ENCODE measurements at regions not wholly inside any gene's neighbourhood (a gene's known extent, or its start where the extent isn't known, plus 50 kb on each side); places are given as distances from the start of the nearest gene placed in this dataset.

DNA sequence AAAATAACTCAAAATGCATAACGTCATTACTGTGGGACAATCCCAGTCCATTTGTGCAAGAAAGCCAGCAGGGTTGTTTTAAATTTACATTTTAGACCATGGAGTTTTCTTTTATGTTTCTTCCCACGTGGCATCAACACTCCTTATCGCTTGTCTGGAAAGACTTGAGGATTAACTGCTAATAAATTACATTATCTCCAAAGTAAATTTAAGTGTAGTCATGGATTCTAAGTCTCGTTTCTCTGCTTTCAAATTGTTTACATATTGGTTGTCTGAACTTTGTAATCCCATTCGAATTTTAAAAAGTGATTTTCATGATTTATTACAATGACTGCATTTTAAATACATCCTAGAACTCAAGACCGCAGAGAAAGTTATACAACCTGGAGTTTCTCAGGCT is 119.3 kb upstream of the ADAMTS5 start:
- H3K79me2 ChIP-seq (ENCODE audit: control insufficient read depth, low read length): no peaks in the 10 kb centered on the region
- H3K4me1 ChIP-seq (ENCODE audit: control insufficient read depth, low read length): no peaks in the 10 kb centered on the region
- no peaks in the 10 kb centered on the region for H3K9me2 ChIP-seq (replicated peaks; ENCODE audit: control insufficient read depth, low read length)
- no peak overlapping the region for H3K4me3 ChIP-seq (ENCODE audit: low read length)
- no peaks in the 10 kb centered on the region for H3F3A ChIP-seq (ENCODE audit: control insufficient read depth, insufficient read depth)
- no peaks in the 10 kb centered on the region for H3K27me3 ChIP-seq (ENCODE audit: control insufficient read depth, low read length)
- TF ChIP-seq CTCF (IDR thresholded peaks at IDR 0.05; ENCODE audit: low read depth, low read length, poor library complexity, severe bottlenecking) (no peak), EZH2phosphoT487 (IDR thresholded peaks at IDR 0.05; ENCODE audit: borderline replicate concordance, low read length) (no peak)
- no peak overlapping the region for H3K27ac ChIP-seq (ENCODE audit: low read depth, low read length)
- no peak overlapping the region for H3K4me2 ChIP-seq (ENCODE audit: low read length)
- peaks cover 15% of the 10 kb centered on the region; the same call in 1 of the 2 replicates for H3K9me3 ChIP-seq (ENCODE audit: control insufficient read depth, insufficient read depth, low read length)
- H4K20me1 ChIP-seq (ENCODE audit: control insufficient read depth, insufficient read depth, low read depth, low read length): no peaks in the 10 kb centered on the region
- no peaks in the 10 kb centered on the region for H3K36me3 ChIP-seq (ENCODE audit: control insufficient read depth, low read length)

- Histone ChIP-seq H3K27ac (ENCODE audit: low read depth, low read length) (no peak overlapping the region), H3K4me1 (ENCODE audit: control insufficient read depth, low read length) (no peaks in the 10 kb centered on the region), H3K27me3 (ENCODE audit: control insufficient read depth, low read length) (no peaks in the 10 kb centered on the region), H3K9me2 (replicated peaks; ENCODE audit: control insufficient read depth, low read length) (no peaks in the 10 kb centered on the region), H3K36me3 (ENCODE audit: control insufficient read depth, low read length) (no peaks in the 10 kb centered on the region), H4K20me1 (ENCODE audit: control insufficient read depth, insufficient read depth, low read depth, low read length) (no peaks in the 10 kb centered on the region), H3K9me3 (ENCODE audit: control insufficient read depth, insufficient read depth, low read length) (peaks cover 15% of the 10 kb centered on the region; the same call in 1 of the 2 replicates), H3K4me2 (ENCODE audit: low read length) (no peak overlapping the region), H3F3A (ENCODE audit: control insufficient read depth, insufficient read depth) (no peaks in the 10 kb centered on the region), H3K79me2 (ENCODE audit: control insufficient read depth, low read length) (no peaks in the 10 kb centered on the region), H3K4me3 (ENCODE audit: low read length) (no peak overlapping the region)
- no peak for TF ChIP-seq CTCF (IDR thresholded peaks at IDR 0.05; ENCODE audit: low read depth, low read length, poor library complexity, severe bottlenecking)
Measured at GRCh38 chr21:27085387-27085786, 118.5 kb upstream of the ADAMTS5 start.

DNA sequence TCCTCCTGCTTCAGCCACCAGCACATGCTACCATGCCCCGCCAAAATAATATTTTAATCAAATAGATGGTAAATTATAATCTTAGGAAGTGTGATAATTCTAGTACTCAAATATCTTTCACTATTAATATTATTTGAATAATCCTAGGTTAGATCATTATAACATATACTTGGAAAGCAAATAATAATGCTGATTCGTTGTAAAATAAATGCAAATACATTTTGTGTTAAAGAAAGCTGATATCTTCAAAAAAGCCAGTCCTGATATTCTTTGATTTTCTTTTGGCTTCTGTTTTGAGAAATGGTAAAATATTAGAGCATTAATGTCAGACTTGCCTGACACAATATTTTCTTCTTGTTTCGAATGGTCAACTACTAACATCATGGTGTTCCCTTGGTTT is 116.3 kb upstream of the ADAMTS5 start:
- Histone ChIP-seq H4K20me1 (ENCODE audit: control insufficient read depth, insufficient read depth, low read depth, low read length) (no peaks in the 10 kb centered on the region), H3K4me2 (ENCODE audit: low read length) (no peak overlapping the region), H3F3A (ENCODE audit: control insufficient read depth, insufficient read depth) (no peaks in the 10 kb centered on the region), H3K27me3 (ENCODE audit: control insufficient read depth, low read length) (no peaks in the 10 kb centered on the region), H3K36me3 (ENCODE audit: control insufficient read depth, low read length) (no peaks in the 10 kb centered on the region), H3K4me1 (ENCODE audit: control insufficient read depth, low read length) (no peaks in the 10 kb centered on the region), H3K9me2 (replicated peaks; ENCODE audit: control insufficient read depth, low read length) (no peaks in the 10 kb centered on the region), H3K79me2 (ENCODE audit: control insufficient read depth, low read length) (no peaks in the 10 kb centered on the region), H3K4me3 (ENCODE audit: low read length) (no peak overlapping the region), H3K27ac (ENCODE audit: low read depth, low read length) (no peak overlapping the region), H3K9me3 (ENCODE audit: control insufficient read depth, insufficient read depth, low read length) (peaks cover 9% of the 10 kb centered on the region; the same call in 1 of the 2 replicates)
- TF ChIP-seq CTCF (IDR thresholded peaks at IDR 0.05; ENCODE audit: low read depth, low read length, poor library complexity, severe bottlenecking) (no peak), EZH2phosphoT487 (IDR thresholded peaks at IDR 0.05; ENCODE audit: borderline replicate concordance, low read length) (no peak)
